HG03432 (cell line): ENCODE measurements at regions not wholly inside any gene's neighbourhood (a gene's known extent, or its start where the extent isn't known, plus 50 kb on each side); places are given as distances from the start of the nearest gene placed in this dataset.

Source experiments
- ATAC-seq: cut with Tn5 transposase; IDR thresholded peaks from one replicate; pipeline ENCODE4 v1.9.1; 2021; ENCODE audit warnings: mild to moderate bottlenecking, moderate library complexity; ENCODE audit not compliant: unreplicated experiment

DNA sequence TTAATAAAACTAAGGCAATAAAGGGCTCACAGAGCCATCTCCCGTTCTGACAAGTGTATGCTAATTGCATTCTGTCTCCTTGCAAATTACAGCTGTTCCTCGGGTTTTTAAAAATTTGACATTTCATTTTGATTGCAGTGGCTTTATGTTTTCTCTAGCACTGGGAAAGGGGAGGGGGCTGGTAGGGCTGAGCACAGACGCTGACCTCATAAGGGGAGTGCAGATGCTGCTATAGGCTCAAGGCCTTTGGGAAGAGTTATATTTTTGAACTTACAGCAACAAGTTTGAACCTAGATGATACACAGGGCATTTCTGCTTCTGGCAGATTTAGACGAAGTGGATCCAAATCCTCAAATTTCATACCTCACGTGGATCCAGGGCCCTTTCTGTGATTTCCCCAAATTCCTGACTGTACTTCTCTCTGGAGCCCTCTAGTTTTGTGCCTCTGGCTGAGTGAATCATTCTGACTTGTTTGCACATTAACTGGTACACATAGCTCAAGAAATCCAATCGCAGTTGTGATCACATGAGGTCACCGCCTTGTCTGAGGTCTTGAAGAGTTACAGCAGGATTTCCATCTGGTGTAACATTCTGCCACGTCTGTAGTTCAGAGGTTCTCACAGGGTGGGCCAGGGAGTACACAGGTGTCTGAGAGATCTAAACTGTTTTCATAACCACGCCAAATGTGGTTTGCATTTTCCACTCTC lies 230.3 kb downstream of the C1orf94 start:
- no peak for ATAC-seq

DNA sequence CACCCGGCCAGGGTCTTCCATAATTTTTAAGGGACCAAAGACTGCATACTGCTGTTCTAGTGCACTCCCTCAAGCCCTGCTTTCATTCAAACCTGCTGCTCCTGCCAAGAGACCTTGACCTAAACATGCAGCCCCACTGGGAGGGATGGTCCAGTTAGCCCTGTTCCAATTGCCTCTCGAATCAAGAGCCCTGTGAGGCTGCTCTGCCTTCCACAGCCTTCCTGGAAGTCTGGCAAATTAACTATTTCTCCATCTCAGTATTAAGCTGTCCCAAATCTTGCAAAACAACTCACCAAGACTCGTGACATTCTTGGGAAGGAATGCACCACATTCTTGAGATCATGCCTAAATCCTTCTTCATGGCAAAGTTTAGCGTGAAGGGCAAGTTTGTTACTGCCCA lies 231.3 kb downstream of the C1orf94 start:
- ATAC-seq, result no peak

DNA sequence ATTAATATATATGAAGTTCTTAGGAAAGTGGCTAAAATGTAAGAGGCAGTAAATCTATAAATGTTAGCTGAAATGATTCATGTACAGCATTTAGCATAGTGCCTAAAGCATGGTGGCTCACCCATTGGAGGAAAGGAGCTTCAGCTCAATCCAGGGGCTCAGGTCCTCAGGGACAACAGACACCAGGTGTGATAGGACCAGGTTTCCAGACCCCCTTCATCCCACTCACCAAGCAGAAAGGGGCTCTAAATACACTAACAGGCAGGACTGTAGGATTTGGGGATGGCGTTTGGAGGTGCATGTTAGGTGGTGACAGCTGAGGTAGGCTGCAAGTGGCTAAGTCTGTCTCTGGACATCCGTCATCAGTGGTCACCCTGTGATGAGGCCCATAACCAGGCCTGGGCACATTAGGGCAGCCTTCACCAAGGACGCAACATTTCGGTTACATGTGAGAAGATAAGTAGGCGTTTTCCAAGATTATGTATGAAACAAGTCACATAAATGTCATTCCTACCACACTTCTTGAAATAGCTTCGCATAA lies 233.1 kb downstream of the C1orf94 start:
- no peak for ATAC-seq

GRCh38 chr1:34412598-34413370 lies 236.1 kb downstream of the C1orf94 start:
- no peak for ATAC-seq

- no peak for ATAC-seq
These were observed 238.4 kb downstream of the C1orf94 start for GRCh38 chr1:34415140-34415539.

GRCh38 chr1:34418166-34418565 lies 241.5 kb downstream of the C1orf94 start:
- ATAC-seq, result no peak

GRCh38 chr1:34419663-34420136 lies 243.0 kb downstream of the C1orf94 start:
- ATAC-seq, result no peak

GRCh38 chr1:34425046-34425445 lies 248.3 kb downstream of the C1orf94 start:
- ATAC-seq, result no peak

DNA sequence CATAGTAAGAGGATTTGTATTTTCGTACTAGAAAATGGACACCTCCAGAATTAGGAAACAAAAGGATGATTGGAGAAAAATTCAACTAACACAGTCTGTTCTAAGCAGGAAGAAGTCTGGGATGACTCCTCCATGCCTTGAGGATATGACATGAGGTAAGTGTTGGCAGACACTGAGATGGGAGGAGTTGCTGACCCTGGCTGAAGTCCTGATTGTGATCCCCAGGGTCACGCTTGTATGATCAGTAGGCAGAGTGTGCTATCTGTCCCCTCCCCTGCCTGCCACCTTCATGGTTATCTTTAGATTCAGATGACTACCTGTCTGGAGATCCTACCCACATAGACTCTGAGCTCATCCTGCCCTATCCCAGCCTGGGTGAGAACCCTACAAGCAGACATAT lies 249.1 kb downstream of the C1orf94 start:
- no peak for ATAC-seq

- ATAC-seq, result no peak
These were observed 249.7 kb downstream of the C1orf94 start for GRCh38 chr1:34426325-34426896.

- no peak for ATAC-seq
These were observed 250.5 kb downstream of the C1orf94 start for GRCh38 chr1:34427170-34427569.

GRCh38 chr1:34433099-34433498 lies 256.4 kb downstream of the C1orf94 start:
- ATAC-seq, result no peak

DNA sequence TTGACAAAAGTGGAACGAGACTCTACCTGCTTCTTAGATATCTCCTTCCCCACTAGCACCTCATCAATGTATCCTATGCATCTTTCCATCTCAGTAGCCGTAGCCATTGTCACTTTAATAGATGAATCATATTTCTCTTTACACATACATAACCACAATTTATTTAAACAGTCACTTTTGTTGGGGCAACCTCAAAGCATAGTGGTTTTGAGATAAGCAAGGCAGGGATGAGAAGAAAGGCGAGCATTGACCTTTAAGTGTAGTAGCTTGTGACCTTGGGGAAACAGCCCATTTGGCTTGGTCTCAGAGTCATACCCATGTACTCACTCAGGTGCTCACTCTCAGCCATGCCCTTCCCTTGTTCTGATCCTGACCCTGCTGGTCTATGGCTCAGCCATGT lies 260.1 kb downstream of the C1orf94 start:
- no peak for ATAC-seq

DNA sequence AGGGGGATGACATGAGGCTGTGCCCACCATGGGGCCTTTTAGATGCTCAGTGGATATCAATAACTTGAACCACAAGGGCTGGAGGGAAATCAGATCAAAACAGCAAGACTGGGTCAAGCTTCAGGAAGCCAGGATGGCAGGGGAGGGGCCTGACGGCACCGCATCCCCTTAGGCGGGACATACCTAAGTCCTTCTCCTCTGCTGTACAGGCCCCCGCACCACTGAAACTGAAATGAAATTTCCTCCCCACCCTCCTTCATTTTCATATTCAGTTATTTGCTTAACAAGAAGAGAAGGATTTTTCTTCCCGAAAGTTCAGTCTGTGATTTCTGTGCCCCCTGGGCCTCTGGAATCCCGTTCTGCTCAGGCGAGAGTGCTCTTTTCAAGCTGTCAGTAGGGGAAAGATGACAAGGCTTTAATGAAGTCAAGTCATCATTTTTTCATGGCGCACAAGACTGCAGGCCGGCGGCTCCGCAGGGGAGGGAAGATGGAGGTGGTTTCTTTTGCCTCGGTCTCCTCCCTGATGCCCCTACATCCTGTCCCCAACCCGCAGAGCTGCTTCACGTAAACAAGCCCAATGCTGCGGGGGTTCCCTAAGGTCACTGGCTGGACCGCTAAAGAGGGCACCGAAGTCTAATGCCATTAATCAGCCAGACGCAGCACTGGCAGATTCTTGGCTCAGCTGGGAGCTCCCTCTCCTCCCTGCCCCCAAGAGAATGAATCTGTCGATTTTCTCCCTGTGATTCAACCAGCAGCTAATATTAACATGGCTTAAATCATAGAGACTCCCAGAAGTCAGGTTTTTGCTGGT lies 264.8 kb downstream of the C1orf94 start:
- ATAC-seq, result no peak

GRCh38 chr1:34444516-34444915 lies 267.8 kb downstream of the C1orf94 start:
- no peak for ATAC-seq

DNA sequence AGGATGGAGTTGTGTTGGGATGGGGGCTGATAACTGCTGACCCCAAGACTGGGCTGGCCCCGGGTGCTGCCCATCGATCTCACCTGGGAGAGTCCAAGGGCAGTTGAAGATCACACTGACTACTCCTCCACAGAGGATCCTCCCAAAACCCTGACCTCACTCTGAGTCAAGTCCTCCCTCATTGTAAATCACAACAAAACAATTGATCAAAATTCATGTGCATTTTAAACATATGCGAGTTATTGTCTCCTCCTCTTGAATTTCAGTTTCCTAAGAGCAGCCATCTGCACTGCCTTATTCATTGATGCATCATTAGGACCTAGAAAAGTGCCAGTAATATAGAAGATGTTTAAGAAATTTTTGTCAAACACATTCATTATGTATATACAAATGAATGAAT lies 273.6 kb downstream of the C1orf94 start:
- ATAC-seq, result no peak

- ATAC-seq, result no peak
These were observed 275.7 kb downstream of the C1orf94 start for GRCh38 chr1:34452451-34452850.

DNA sequence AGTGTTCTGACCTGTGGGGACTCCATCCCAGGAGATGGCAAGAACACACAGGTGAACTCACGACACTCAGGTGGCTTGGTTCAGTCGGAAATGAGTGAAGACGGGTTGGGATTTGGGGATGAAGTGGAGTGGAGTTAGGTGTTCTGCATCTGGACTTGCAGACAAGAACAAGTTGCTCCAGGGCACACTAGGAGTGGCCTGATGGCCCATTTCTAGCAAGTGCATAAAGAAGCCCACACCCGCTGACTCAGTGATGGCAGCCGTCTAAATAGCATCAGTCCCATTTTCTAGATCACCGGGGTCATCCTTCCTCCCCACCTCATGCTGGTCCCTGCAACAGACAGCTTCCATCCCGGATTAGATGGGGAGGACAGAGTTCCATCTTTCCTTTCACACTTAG lies 278.4 kb downstream of the C1orf94 start:
- ATAC-seq, result no peak

GRCh38 chr1:34460193-34460592 lies 283.5 kb downstream of the C1orf94 start:
- ATAC-seq, result no peak

- no peak for ATAC-seq
These were observed 284.4 kb upstream of the GJB5 start for GRCh38 chr1:34470401-34470800.

DNA sequence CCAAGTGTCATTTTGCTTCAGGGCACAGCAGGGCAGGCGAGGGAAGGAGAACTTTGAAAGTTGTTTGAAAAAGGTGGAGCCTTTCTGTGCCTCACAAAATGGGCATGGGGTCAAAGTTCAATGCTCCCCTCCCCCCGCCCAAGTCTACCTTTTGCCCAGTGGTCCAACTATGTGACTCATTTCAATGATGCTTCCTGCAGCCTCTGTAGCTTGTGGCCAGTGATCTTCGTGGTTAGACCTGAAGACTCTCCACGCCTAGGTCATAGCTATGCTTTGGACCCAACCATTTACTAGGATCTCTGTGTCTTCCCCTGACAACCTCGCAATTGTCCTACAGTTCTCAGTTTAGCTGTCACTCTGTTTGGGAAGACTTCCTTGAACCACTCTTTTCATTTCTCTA lies 280.3 kb upstream of the GJB5 start:
- ATAC-seq, result no peak
